ENCODE measurements at regions not wholly inside any gene's neighbourhood (a gene's known extent, or its start where the extent isn't known, plus 50 kb on each side); places are given as distances from the start of the nearest gene placed in this dataset.

DNA sequence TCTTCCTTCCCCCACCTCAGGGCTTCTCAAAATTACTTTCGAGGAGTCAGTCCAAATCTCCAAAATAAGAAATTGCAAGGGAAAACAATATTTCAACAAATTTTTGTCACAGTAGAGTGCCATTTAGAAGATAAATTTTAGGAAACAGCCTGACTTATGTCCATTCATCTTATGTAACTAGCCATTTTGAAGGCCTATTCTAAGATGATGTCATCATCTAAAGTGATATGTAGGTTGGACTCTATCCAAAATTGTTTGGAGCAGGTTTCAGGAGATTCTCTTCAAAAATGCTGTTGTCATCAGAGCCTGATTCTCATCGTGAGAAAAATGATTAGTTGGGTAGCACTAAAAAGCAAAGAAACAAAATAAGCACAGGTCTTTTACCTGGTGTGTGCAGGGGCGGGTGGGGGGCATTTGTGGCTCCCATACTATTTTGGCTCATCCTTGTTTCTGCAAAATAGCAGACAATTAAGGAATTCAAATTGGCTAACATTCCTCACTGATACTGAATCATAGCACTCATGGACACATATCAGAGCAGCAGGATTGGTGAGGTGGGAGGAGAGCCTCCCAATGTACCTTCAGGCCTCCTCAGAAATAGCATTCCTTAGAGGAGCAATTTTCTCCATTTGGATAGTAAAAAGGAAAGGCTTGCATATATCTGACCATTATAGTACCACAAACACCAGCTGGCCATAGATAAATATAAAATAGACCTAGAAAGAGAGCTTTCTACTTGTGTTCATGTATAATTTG, 360.9 kb upstream of the NAV3 start:
- no peak for DNase-seq (ENCODE audit: low spot score)
- TF ChIP-seq, protein P1, sequence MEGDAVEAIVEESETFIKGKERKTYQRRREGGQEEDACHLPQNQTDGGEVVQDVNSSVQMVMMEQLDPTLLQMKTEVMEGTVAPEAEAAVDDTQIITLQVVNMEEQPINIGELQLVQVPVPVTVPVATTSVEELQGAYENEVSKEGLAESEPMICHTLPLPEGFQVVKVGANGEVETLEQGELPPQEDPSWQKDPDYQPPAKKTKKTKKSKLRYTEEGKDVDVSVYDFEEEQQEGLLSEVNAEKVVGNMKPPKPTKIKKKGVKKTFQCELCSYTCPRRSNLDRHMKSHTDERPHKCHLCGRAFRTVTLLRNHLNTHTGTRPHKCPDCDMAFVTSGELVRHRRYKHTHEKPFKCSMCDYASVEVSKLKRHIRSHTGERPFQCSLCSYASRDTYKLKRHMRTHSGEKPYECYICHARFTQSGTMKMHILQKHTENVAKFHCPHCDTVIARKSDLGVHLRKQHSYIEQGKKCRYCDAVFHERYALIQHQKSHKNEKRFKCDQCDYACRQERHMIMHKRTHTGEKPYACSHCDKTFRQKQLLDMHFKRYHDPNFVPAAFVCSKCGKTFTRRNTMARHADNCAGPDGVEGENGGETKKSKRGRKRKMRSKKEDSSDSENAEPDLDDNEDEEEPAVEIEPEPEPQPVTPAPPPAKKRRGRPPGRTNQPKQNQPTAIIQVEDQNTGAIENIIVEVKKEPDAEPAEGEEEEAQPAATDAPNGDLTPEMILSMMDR (IDR thresholded peaks at IDR 0.05; ENCODE audit: extremely low read depth, insufficient read depth, missing control alignments), result no peak
- in situ Hi-C loops (cut with MboI; ENCODE audit: low pct_unique_long_range_greater_than_20kb, low sequenced_read_pairs, unreplicated experiment), result no loop called here

- DNase-seq (ENCODE audit: low spot score), result no peak
- TF ChIP-seq, protein P1 (IDR thresholded peaks at IDR 0.05; ENCODE audit: extremely low read depth, insufficient read depth, missing control alignments), result no peak
- in situ Hi-C loops (cut with MboI; ENCODE audit: low pct_unique_long_range_greater_than_20kb, low sequenced_read_pairs, unreplicated experiment), result no loop called here
Measured at GRCh38 chr12:77442633-77443032, 377.3 kb upstream of the E2F7 start.

DNA sequence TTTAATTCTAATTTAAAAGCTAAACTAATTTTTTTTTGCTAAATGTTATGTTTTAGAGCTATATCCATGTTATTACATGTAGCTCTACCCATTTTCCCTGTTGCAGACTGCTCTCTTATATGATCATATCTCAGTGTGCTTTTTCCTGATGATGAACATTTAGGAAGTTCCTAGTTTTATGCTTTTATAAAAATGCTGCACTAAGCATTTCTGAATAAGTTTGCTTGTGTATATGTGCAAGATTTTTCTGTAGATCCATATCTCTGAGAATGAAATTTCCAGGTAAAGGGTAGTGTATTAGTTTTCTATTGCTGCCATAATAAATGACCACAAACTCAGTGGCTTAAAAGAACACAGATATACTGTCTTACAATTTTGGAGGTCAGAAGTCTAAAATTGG, 374.4 kb upstream of the E2F7 start:
- TF ChIP-seq, protein P1 (IDR thresholded peaks at IDR 0.05; ENCODE audit: extremely low read depth, insufficient read depth, missing control alignments), result no peak
- in situ Hi-C loops (cut with MboI; ENCODE audit: low pct_unique_long_range_greater_than_20kb, low sequenced_read_pairs, unreplicated experiment), result no loop called here
- DNase-seq (ENCODE audit: low spot score), result no peak

DNA sequence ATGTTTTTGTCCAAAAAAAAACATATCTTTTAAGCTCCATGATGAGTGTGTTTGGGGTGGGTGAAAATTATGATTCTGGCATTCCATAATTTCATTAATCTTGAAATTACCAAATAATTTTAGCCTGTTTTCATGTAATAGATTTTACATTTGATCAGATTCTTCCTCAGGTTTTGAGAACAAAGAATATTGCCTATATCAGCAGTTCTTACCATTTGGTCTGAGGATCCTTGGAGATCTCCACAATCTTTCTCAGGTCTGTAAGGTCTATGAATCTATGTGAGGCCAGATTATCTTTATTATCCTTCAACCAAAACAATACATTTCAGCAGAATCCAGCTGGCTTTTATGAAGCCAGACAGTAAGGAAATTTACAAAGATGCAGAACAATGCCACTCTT, 373.3 kb upstream of the E2F7 start:
- TF ChIP-seq, protein P1 (IDR thresholded peaks at IDR 0.05; ENCODE audit: extremely low read depth, insufficient read depth, missing control alignments), result no peak
- in situ Hi-C loops (cut with MboI; ENCODE audit: low pct_unique_long_range_greater_than_20kb, low sequenced_read_pairs, unreplicated experiment), result no loop called here
- DNase-seq (ENCODE audit: low spot score), result no peak

GRCh38 chr12:77437206-77437605, 371.8 kb upstream of the E2F7 start:
- no peak for DNase-seq (ENCODE audit: low spot score)
- in situ Hi-C loops (cut with MboI; ENCODE audit: low pct_unique_long_range_greater_than_20kb, low sequenced_read_pairs, unreplicated experiment), result no loop called here
- TF ChIP-seq, protein P1 (IDR thresholded peaks at IDR 0.05; ENCODE audit: extremely low read depth, insufficient read depth, missing control alignments), result no peak

GRCh38 chr12:77435446-77436091, 370.2 kb upstream of the E2F7 start:
- no peak for DNase-seq (ENCODE audit: low spot score)
- TF ChIP-seq, protein P1 (IDR thresholded peaks at IDR 0.05; ENCODE audit: extremely low read depth, insufficient read depth, missing control alignments), result no peak
- in situ Hi-C loops (cut with MboI; ENCODE audit: low pct_unique_long_range_greater_than_20kb, low sequenced_read_pairs, unreplicated experiment), result no loop called here
